Astrocyte of the cerebellum (primary cell): ENCODE measurements at regions not wholly inside any gene's neighbourhood (a gene's known extent, or its start where the extent isn't known, plus 50 kb on each side); places are given as distances from the start of the nearest gene placed in this dataset.

Experiments used
- DNase-seq: peaks from one replicate; pipeline ENCODE4 v3.0.0-alpha.2; 2011; ENCODE audit warnings: low read depth
- H3K4me3 ChIP-seq: 2 replicates; pipeline ENCODE4 v1.5.1; 2011; ENCODE audit warnings: mild to moderate bottlenecking, low read depth, low read length, moderate library complexity
- in situ Hi-C: cut with HindIII; loops from 2 replicates; pipeline ENCODE4 v1.10.0; 2017; ENCODE audit warnings: low sequenced_read_pairs
- TF ChIP-seq, protein P1 (sequence below): IDR thresholded peaks from 2 replicates; pipeline ENCODE4 v1.5.1; 2012; ENCODE audit warnings: low read length, low read depth, moderate library complexity, mild to moderate bottlenecking; ENCODE audit errors: missing control alignments

DNA sequence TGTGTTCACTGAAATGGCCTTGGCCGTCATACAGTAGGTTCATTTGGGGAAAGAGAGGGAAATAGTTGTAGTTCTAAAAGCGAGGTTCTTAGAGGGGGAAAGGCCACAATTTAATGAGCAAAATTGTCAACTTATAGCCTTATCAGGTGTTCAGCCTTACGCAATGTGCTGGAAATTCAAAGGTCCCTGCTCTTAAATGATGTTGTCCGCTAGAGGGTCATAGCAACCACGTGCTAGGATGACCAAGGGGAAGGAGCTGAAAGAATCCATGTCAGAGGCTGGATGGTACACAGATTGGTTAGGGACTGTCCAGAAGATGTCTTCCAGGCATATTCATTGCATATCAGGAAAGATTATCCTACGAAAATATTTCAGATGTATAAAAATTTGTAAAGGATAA lies 282.3 kb upstream of the MEX3C start:
- DNase-seq: no peak
- TF ChIP-seq, protein P1, sequence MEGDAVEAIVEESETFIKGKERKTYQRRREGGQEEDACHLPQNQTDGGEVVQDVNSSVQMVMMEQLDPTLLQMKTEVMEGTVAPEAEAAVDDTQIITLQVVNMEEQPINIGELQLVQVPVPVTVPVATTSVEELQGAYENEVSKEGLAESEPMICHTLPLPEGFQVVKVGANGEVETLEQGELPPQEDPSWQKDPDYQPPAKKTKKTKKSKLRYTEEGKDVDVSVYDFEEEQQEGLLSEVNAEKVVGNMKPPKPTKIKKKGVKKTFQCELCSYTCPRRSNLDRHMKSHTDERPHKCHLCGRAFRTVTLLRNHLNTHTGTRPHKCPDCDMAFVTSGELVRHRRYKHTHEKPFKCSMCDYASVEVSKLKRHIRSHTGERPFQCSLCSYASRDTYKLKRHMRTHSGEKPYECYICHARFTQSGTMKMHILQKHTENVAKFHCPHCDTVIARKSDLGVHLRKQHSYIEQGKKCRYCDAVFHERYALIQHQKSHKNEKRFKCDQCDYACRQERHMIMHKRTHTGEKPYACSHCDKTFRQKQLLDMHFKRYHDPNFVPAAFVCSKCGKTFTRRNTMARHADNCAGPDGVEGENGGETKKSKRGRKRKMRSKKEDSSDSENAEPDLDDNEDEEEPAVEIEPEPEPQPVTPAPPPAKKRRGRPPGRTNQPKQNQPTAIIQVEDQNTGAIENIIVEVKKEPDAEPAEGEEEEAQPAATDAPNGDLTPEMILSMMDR: no peak
- in situ Hi-C loops: no loop called here
- H3K4me3 ChIP-seq: no peak overlapping the region

DNA sequence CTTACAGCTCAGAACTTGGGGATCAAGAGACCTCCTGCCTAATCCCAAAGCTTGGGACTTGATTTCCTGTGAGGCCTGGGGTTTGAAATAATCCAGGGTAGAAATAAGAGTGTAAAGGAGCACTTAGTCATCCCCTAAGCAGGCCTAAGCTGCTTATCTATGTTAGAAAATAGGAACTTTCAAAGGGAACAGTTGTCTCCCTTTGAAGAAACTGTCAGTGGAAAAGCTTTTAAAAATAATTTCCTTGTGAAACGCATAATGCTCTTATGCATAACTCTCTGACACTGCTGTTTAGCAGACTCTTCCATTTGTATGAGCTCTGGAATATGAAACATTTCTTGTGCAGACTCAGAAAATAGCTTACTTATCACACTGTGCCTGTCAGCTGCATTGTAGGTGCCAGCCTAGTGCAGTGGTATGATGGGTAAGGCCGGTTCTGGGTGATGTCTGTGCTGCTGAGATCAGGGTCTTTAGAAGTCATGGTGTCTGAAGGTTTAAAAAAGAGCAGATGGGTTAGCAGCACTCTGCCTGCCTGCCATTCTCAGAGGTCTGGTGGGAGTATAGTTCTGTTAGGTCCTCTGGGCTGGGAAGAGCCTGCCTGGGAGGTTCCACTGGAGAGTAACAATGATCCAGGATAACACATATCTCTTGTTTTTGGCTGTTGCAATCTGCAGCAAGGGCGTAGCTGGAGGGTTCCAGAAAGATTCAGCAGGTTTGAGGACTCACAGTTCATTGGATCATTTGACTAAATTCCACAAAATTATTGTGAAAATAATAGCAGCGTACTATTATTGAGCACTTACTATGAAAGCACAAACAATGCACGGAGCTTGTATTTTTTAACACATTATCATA lies 283.2 kb upstream of the MEX3C start:
- no peak overlapping the region for H3K4me3 ChIP-seq
- in situ Hi-C loops: no loop called here
- TF ChIP-seq, protein P1: no peak
- DNase-seq: no peak

DNA sequence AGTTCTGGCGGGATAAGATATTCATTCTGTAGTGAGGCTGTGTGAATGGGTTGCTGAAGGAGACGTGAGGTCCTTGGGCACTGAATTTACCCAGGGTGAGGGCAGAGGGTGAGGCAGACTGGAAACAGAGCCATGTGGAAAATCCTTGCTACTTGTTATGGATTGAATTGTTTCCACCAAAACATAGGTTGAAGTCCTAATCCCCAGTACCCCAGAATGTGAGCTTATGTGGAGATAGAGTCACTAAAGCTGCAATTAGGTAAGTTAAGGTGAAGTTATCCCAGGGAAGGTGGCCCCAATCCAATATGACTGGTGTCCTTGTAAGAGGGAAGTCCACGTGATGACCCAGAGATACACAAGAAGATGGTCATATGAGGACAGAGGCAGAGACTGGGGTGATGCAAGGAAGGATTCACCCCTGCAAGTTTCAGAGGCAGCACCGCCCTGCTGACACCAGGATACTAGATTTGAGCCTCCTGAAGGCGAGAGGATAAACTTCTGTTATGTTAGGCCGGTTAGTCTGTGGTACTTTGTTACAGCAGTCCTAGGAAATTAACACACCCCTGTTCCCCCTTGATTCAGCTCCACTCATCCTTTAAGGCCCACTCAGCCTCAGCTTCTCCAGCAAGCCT lies 289.4 kb upstream of the MEX3C start:
- DNase-seq: no peak
- in situ Hi-C loops: no loop called here
- H3K4me3 ChIP-seq: no peak overlapping the region
- TF ChIP-seq, protein P1: no peak

DNA sequence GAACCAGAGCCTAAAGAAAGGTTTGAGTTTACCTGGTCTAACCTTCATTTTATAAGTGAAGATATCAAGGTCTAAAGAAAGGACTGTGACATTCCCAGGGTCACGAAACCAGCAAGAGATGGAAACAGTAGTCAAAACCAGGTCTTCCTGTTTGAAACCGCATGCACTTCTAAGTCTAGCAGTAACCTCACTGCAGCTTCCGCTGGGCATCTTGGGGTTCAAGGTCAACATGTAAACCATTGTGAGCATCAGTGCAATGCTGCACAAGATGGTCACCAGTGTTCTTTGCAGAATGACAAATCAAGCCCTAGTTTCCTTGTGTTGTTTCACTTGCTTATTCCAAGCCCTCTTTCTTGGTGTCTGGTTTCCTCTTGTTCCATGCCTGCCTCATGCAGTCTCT lies 292.9 kb upstream of the MEX3C start:
- TF ChIP-seq, protein P1: no peak
- no peak for DNase-seq
- no peak overlapping the region for H3K4me3 ChIP-seq
- in situ Hi-C loops: no loop called here

DNA sequence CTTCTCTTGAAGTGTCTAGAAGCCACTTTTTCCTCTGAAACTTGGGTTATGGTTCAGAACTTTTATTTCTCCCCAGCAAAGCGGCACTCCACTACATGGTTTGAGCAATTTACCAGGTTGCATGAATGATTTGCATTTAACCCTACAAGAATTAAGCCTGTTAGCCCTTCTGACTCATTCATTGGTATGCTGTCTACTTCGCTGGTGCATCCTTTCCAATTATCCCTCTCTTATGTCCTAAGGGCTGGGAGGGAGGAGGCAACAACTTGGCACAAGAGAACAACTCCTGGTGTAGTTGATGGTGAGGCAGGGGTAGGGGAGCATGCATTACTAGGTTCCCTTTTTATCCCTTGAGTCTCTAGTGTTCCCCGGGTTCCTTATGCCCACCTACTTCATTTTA lies 293.4 kb upstream of the MEX3C start:
- in situ Hi-C loops: no loop called here
- TF ChIP-seq, protein P1: no peak
- H3K4me3 ChIP-seq: no peak overlapping the region
- no peak for DNase-seq

DNA sequence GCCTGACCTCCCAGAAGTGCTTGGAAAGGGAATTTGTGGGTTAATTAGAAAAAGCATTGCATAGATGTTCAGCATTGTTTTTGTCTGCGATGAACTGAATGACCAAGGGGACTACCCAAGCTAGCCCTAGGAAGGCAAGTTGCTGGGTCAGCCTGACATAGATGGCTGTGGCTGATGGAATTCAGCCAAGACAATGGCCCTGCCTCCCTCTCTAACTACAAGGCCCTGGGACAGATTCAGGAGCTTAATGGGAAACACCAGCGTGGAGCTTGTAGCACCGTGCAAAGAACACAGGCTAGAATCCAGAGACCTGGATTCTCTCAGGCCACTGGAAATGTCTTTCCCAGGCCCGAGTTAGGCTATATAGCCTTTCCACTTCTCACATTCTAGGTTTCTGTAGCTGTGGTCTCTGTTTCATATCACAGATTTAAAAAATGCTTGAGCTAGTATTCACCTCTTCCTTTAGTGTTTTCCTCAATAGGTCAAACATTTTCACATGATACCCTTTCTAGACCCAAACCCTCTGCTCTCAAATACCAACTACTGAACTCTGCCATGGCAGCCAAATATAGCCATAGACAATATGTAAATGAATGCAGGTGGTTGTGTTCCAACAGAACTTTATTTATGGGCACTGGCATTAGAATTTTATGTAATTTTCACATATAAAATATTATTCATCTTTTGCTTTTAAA lies 294.3 kb upstream of the MEX3C start:
- TF ChIP-seq, protein P1: no peak
- DNase-seq: no peak
- in situ Hi-C loops: no loop called here
- no peak overlapping the region for H3K4me3 ChIP-seq
